ENCODE measurements at regions not wholly inside any gene's neighbourhood (a gene's known extent, or its start where the extent isn't known, plus 50 kb on each side); places are given as distances from the start of the nearest gene placed in this dataset.

DNA sequence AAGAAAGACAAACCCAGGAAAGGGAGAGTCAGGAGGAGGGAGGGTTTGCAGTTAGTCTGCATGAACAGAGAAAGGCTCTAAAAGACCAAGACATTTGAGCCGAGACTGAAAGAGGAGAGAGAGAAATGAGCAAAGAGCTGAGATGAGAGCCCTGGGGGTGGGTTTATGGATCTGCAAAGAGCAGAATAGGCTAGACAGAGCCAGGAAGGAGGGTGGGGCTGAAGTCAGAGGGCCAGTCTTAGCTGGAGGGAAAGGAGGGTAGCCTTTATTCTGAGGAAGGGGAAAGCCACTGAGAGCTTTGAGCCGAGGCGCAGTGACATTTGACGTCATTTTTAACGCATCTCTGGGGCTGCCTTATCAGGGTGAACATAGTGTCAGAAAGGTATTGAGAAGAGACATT, 85.7 kb upstream of the CDH13 start:
- no peak for TF ChIP-seq FOXA1 (IDR thresholded peaks at IDR 0.05)
- TF ChIP-seq PKNOX1 (IDR thresholded peaks at IDR 0.05): no peak
- TF ChIP-seq BHLHE40 (IDR thresholded peaks at IDR 0.05; ENCODE audit: borderline replicate concordance): no peak
- TF ChIP-seq ZNF384 (IDR thresholded peaks at IDR 0.05): no peak

Data from HEK293T (cell line).